HEK293 (cell line): ENCODE measurements at regions not wholly inside any gene's neighbourhood (a gene's known extent, or its start where the extent isn't known, plus 50 kb on each side); places are given as distances from the start of the nearest gene placed in this dataset.

Experiments used
- CTCF ChIP-seq: fragments of 450-650 bp; formaldehyde crosslinking; IDR thresholded peaks from 2 replicates; pipeline ENCODE4 v1.5.1; 2016; ENCODE audit warnings: missing biosample characterization, missing genetic modification characterization
- KLF1 ChIP-seq: fragments of 450-650 bp; formaldehyde crosslinking; IDR thresholded peaks from 2 replicates; pipeline ENCODE4 v1.5.1; 2016; ENCODE audit warnings: missing biosample characterization, missing genetic modification characterization
- ZBTB48 ChIP-seq: fragments of 450-650 bp; formaldehyde crosslinking; IDR thresholded peaks from 2 replicates; pipeline ENCODE4 v1.5.1; 2016; ENCODE audit warnings: missing biosample characterization, missing genetic modification characterization
- ZNF157 ChIP-seq: fragments of 450-650 bp; formaldehyde crosslinking; IDR thresholded peaks from 2 replicates; pipeline ENCODE4 v1.5.1; 2016; ENCODE audit warnings: missing biosample characterization, missing genetic modification characterization
- ZNF473 ChIP-seq: fragments of 450-650 bp; formaldehyde crosslinking; IDR thresholded peaks from 2 replicates; pipeline ENCODE4 v1.5.1; 2017; ENCODE audit warnings: missing biosample characterization, missing genetic modification characterization
- ZNF518A ChIP-seq: fragments of 450-650 bp; formaldehyde crosslinking; conservative IDR thresholded peaks from 2 replicates; pipeline ENCODE4 v1.5.1; 2016; ENCODE audit warnings: low read depth, missing biosample characterization, missing genetic modification characterization
- ZNF585B ChIP-seq: fragments of 450-650 bp; formaldehyde crosslinking; IDR thresholded peaks from 2 replicates; pipeline ENCODE4 v1.5.1; 2016; ENCODE audit warnings: missing biosample characterization, missing genetic modification characterization
- TF ChIP-seq, protein P1 (sequence below): fragments of 450-650 bp; IDR thresholded peaks from 2 replicates; pipeline ENCODE4 v1.5.1; 2018; ENCODE audit warnings: missing biosample characterization, missing genetic modification characterization

GRCh38 chr3:178002113-178002512 lies 534.1 kb upstream of the KCNMB2 start:
- TF ChIP-seq CTCF (tag by site-specific recombination): no peak
- TF ChIP-seq ZNF518A: no peak
- no peak for TF ChIP-seq ZNF157
- TF ChIP-seq KLF1 (tag by site-specific recombination): no peak
- TF ChIP-seq, protein P1, sequence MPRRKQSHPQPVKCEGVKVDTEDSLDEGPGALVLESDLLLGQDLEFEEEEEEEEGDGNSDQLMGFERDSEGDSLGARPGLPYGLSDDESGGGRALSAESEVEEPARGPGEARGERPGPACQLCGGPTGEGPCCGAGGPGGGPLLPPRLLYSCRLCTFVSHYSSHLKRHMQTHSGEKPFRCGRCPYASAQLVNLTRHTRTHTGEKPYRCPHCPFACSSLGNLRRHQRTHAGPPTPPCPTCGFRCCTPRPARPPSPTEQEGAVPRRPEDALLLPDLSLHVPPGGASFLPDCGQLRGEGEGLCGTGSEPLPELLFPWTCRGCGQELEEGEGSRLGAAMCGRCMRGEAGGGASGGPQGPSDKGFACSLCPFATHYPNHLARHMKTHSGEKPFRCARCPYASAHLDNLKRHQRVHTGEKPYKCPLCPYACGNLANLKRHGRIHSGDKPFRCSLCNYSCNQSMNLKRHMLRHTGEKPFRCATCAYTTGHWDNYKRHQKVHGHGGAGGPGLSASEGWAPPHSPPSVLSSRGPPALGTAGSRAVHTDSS (tag by site-specific recombination): no peak
- TF ChIP-seq ZBTB48: no peak
- TF ChIP-seq ZNF585B (tag by site-specific recombination): no peak
- no peak for TF ChIP-seq ZNF473 (tag by site-specific recombination)
